GM23338 (cell line): ENCODE measurements at regions not wholly inside any gene's neighbourhood (a gene's known extent, or its start where the extent isn't known, plus 50 kb on each side); places are given as distances from the start of the nearest gene placed in this dataset.

ENCODE experiments used
- ATAC-seq: fragments of 200-7000 bp; cut with Tn5 transposase; 3 replicates; pipeline ENCODE4 v1.9.1; 2020
- DNase-seq: peaks from one replicate; pipeline ENCODE4 v3.0.0-alpha.2; 2015; ENCODE audit warnings: low spot score
- H2AFZ ChIP-seq: fragments of 200-600 bp; sonication (generic); 2 replicates; pipeline ENCODE4 v1.8.0; 2016; ENCODE audit warnings: antibody characterized with exemption, mild to moderate bottlenecking, moderate library complexity
- H3F3A ChIP-seq: fragments of 200-600 bp; sonication (generic); replicated peaks from 2 replicates; pipeline ENCODE4 v1.8.0; 2017; ENCODE audit warnings: antibody characterized with exemption, mixed run types, low read depth
- H3K27ac ChIP-seq: fragments of 200-600 bp; sonication (generic); 2 replicates; pipeline ENCODE4 v1.6.1; 2016; ENCODE audit warnings: low read depth
- H3K27me3 ChIP-seq: fragments of 200-600 bp; sonication (generic); 2 replicates; pipeline ENCODE4 v1.8.0; 2016; ENCODE audit warnings: mild to moderate bottlenecking, mixed run types, moderate library complexity; ENCODE audit not compliant: insufficient read depth
- H3K36me3 ChIP-seq: fragments of 200-600 bp; sonication (generic); 2 replicates; pipeline ENCODE4 v1.8.0; 2016; ENCODE audit warnings: mild to moderate bottlenecking; ENCODE audit not compliant: insufficient read depth
- H3K4me1 ChIP-seq: fragments of 200-600 bp; sonication (generic); 2 replicates; pipeline ENCODE4 v1.8.0; 2016; ENCODE audit warnings: mild to moderate bottlenecking, moderate library complexity; ENCODE audit not compliant: insufficient read depth
- H3K4me2 ChIP-seq: fragments of 200-600 bp; sonication (generic); 2 replicates; pipeline ENCODE4 v1.7.1; 2017; ENCODE audit warnings: mixed run types
- H3K4me3 ChIP-seq: fragments of 200-600 bp; sonication (generic); 2 replicates; pipeline ENCODE4 v1.6.1; 2016; ENCODE audit warnings: mixed run types
- H3K79me2 ChIP-seq: fragments of 200-600 bp; sonication (generic); replicated peaks from 2 replicates; pipeline ENCODE4 v1.8.0; 2017; ENCODE audit warnings: mild to moderate bottlenecking; ENCODE audit not compliant: insufficient read depth
- H3K9me2 ChIP-seq: fragments of 200-600 bp; sonication (generic); 2 replicates; pipeline ENCODE4 v1.8.0; 2017; ENCODE audit not compliant: insufficient read depth
- H4K20me1 ChIP-seq: fragments of 200-600 bp; sonication (generic); replicated peaks from 2 replicates; pipeline ENCODE4 v1.8.0; 2017; ENCODE audit warnings: mild to moderate bottlenecking; ENCODE audit not compliant: insufficient read depth
- H3K27ac Mint-ChIP-seq: 2 replicates; pipeline ENCODE4 v1.8.0; 2020; ENCODE audit warnings: inconsistent platforms, mild to moderate bottlenecking, moderate library complexity, mixed read lengths
- H3K27me3 Mint-ChIP-seq: 3 replicates; pipeline ENCODE4 v1.8.0; 2022; ENCODE audit warnings: low read depth, mild to moderate bottlenecking, moderate library complexity, mixed read lengths, inconsistent platforms; ENCODE audit not compliant: insufficient read depth, poor library complexity
- H3K36me3 Mint-ChIP-seq: 3 replicates; pipeline ENCODE4 v1.8.0; 2021; ENCODE audit warnings: low read depth, mild to moderate bottlenecking, inconsistent platforms, moderate library complexity, mixed read lengths
- H3K4me1 Mint-ChIP-seq: 3 replicates; pipeline ENCODE4 v1.8.0; 2020; ENCODE audit warnings: mild to moderate bottlenecking, inconsistent platforms, mixed read lengths
- H3K4me3 Mint-ChIP-seq: 3 replicates; pipeline ENCODE4 v1.8.0; 2021; ENCODE audit warnings: moderate library complexity, mild to moderate bottlenecking, inconsistent platforms, mixed read lengths
- H3K9me3 Mint-ChIP-seq: 3 replicates; pipeline ENCODE4 v1.8.0; 2020; ENCODE audit warnings: moderate library complexity, mild to moderate bottlenecking, inconsistent platforms, mixed read lengths
- CREB1 ChIP-seq: fragments of 250-450 bp; sonication (Bioruptor Pico); IDR thresholded peaks from 2 replicates; pipeline ENCODE4 v1.5.0; 2020; ENCODE audit warnings: low read depth, mild to moderate bottlenecking, moderate library complexity
- CTCF ChIP-seq, 2 experiments: fragments of 200-600 bp in 1 of 2; sonication (generic) in 1 of 2; conservative IDR thresholded peaks; 2 replicates each; pipeline versions ENCODE4 v1.5.1 to v1.6.1; 2016 to 2017; ENCODE audit warnings: antibody characterized with exemption in 2 of 2, low read depth in 2 of 2, mild to moderate bottlenecking in 2 of 2, moderate library complexity in 1 of 2
- ETS1 ChIP-seq: IDR thresholded peaks from 2 replicates; pipeline ENCODE4 v1.6.1; 2016; ENCODE audit warnings: antibody characterized with exemption
- EZH2 ChIP-seq: fragments of 200-600 bp; sonication (generic); IDR thresholded peaks from one replicate; pipeline ENCODE4 v1.8.0; 2017; ENCODE audit warnings: antibody characterized with exemption, mild to moderate bottlenecking, low read depth; ENCODE audit not compliant: unreplicated experiment
- EZH2phosphoT487 ChIP-seq: fragments of 200-600 bp; sonication (generic); IDR thresholded peaks from one replicate; pipeline ENCODE4 v1.8.1; 2018; ENCODE audit warnings: antibody characterized with exemption; ENCODE audit not compliant: unreplicated experiment
- JUNB ChIP-seq: IDR thresholded peaks from one replicate; pipeline ENCODE4 v1.6.1; 2016; ENCODE audit warnings: antibody characterized with exemption; ENCODE audit not compliant: unreplicated experiment
- NANOG ChIP-seq: IDR thresholded peaks from 2 replicates; pipeline ENCODE4 v1.6.1; 2016; ENCODE audit warnings: antibody characterized with exemption, borderline replicate concordance
- REST ChIP-seq: IDR thresholded peaks from one replicate; pipeline ENCODE4 v1.6.1; 2018; ENCODE audit warnings: antibody characterized with exemption; ENCODE audit not compliant: unreplicated experiment
- STAT1 ChIP-seq: IDR thresholded peaks from one replicate; pipeline ENCODE4 v1.6.1; 2016; ENCODE audit warnings: antibody characterized with exemption; ENCODE audit not compliant: unreplicated experiment
- ZNF114 ChIP-seq: fragments of 250-450 bp; sonication (Bioruptor Pico); IDR thresholded peaks from 2 replicates; pipeline ENCODE4 v1.5.0; 2020; ENCODE audit warnings: mild to moderate bottlenecking, moderate library complexity

- H3K9me3 Mint-ChIP-seq: peaks cover 6% of the 10 kb centered on the region; the same call in 2 of the 3 replicates
- no peaks in the 10 kb centered on the region for H3K27me3 ChIP-seq
- H3K4me2 ChIP-seq: no peak overlapping the region
- no peaks in the 10 kb centered on the region for H3K4me1 ChIP-seq
- no peak for DNase-seq
- H3F3A ChIP-seq: no peaks in the 10 kb centered on the region
- H3K27ac Mint-ChIP-seq: no peak overlapping the region
- H3K4me1 Mint-ChIP-seq: peaks cover under 1% of the 10 kb centered on the region; the same call in 2 of the 3 replicates
- no peak for ATAC-seq
- no peaks in the 10 kb centered on the region for H3K27me3 Mint-ChIP-seq
- H3K79me2 ChIP-seq: no peaks in the 10 kb centered on the region
- H3K9me2 ChIP-seq: no peaks in the 10 kb centered on the region
- no peak overlapping the region for H3K27ac ChIP-seq
- no peak overlapping the region for H3K4me3 ChIP-seq
- H4K20me1 ChIP-seq: no peaks in the 10 kb centered on the region
- H3K36me3 Mint-ChIP-seq: peaks cover 6% of the 10 kb centered on the region; the same call in 2 of the 3 replicates
- H3K4me3 Mint-ChIP-seq: no peak overlapping the region
- TF ChIP-seq ETS1 (no peak), EZH2 (no peak), REST (no peak), JUNB (no peak), EZH2phosphoT487 (no peak), CREB1 (CRISPR knock-in tag) (no peak)
- H2AFZ ChIP-seq: peak overlapping the region; percentile 18; the same call in 1 of the 2 replicates
- no peaks in the 10 kb centered on the region for H3K36me3 ChIP-seq
Measured at GRCh38 chr2:81981585-81981984, 1677.0 kb upstream of the LRRTM1 start.

- H3K4me3 ChIP-seq: no peak overlapping the region
- peaks cover 2% of the 10 kb centered on the region for H3K27me3 Mint-ChIP-seq
- no peak overlapping the region for H3K4me3 Mint-ChIP-seq
- H3K9me2 ChIP-seq: no peaks in the 10 kb centered on the region
- peaks cover 5% of the 10 kb centered on the region; the same call in 2 of the 3 replicates for H3K4me1 Mint-ChIP-seq
- no peak overlapping the region for H3K27ac Mint-ChIP-seq
- no peaks in the 10 kb centered on the region for H3K36me3 Mint-ChIP-seq
- H3K79me2 ChIP-seq: no peaks in the 10 kb centered on the region
- no peak for ATAC-seq
- H3K36me3 ChIP-seq: no peaks in the 10 kb centered on the region
- H3F3A ChIP-seq: no peaks in the 10 kb centered on the region
- no peaks in the 10 kb centered on the region for H3K4me1 ChIP-seq
- H4K20me1 ChIP-seq: no peaks in the 10 kb centered on the region
- no peak overlapping the region for H3K27ac ChIP-seq
- H3K4me2 ChIP-seq: no peak overlapping the region
- H3K9me3 Mint-ChIP-seq: no peaks in the 10 kb centered on the region
- no peak for DNase-seq
- no peak overlapping the region for H2AFZ ChIP-seq
- H3K27me3 ChIP-seq: no peaks in the 10 kb centered on the region
- TF ChIP-seq JUNB: no peak
- no peak for TF ChIP-seq STAT1
- TF ChIP-seq ZNF114 (CRISPR knock-in tag): no peak
- no peak for TF ChIP-seq EZH2phosphoT487
- TF ChIP-seq CTCF (conservative IDR thresholded peaks at IDR 0.05; ENCODE audit: low read depth in 2 of 2): no peak
- TF ChIP-seq EZH2: no peak
- TF ChIP-seq REST: no peak
- TF ChIP-seq CREB1 (CRISPR knock-in tag): no peak
- no peak for TF ChIP-seq NANOG
Measured at GRCh38 chr2:81979086-81979485, 1674.5 kb upstream of the LRRTM1 start.
